Right atrium auricular region (tissue), 2 donors: ENCODE measurements at regions not wholly inside any gene's neighbourhood (a gene's known extent, or its start where the extent isn't known, plus 50 kb on each side); places are given as distances from the start of the nearest gene placed in this dataset.

Experiments
- DNase-seq: peaks from one replicate; pipeline ENCODE4 v3.0.0-alpha.2; 2019; ENCODE audit warnings: low spot score
- H3K27ac ChIP-seq, 2 donors: fragments of 200-600 bp; sonication (generic); 1 replicate in 1 of 2; 2 replicates in 1 of 2; pipeline ENCODE4 v1.5.1; 2016 to 2019
- H3K27me3 ChIP-seq, 2 donors: fragments of 200-600 bp; sonication (generic); one replicate each; pipeline versions ENCODE4 v1.5.1 to v1.6.0; 2017 to 2019
- H3K36me3 ChIP-seq: fragments of 200-600 bp; sonication (generic); one replicate; pipeline ENCODE4 v1.5.1; 2016
- H3K4me1 ChIP-seq, 2 donors: fragments of 200-600 bp; sonication (generic); one replicate each; pipeline versions ENCODE4 v1.5.1 to v1.6.0; 2017 to 2019
- H3K4me3 ChIP-seq, 2 donors: fragments of 200-600 bp; sonication (generic); 1 replicate in 1 of 2; 2 replicates in 1 of 2; pipeline ENCODE4 v1.5.1; 2017 to 2019; ENCODE audit warnings: mild to moderate bottlenecking in 1 of 2, moderate library complexity in 1 of 2
- H3K9me3 ChIP-seq, 2 donors: fragments of 200-600 bp; sonication (generic); one replicate each; pipeline ENCODE4 v1.5.1; 2019
- CTCF ChIP-seq, 2 donors: fragments of 200-600 bp; sonication (generic); IDR thresholded peaks; one replicate each; pipeline ENCODE4 v1.5.1; 2019; ENCODE audit warnings: antibody characterized with exemption in 2 of 2

GRCh38 chr19:33905937-33906577, 109.4 kb downstream of the KCTD15 start:
- no peaks in the 10 kb centered on the region for H3K27me3 ChIP-seq
- TF ChIP-seq CTCF (IDR thresholded peaks at IDR 0.05), result no peak
- H3K4me3 ChIP-seq, result peak overlapping the region; percentile 33 to 55
- peak overlapping the region; percentile 77 to 80 for H3K27ac ChIP-seq
- DNase-seq, result peak; percentile 76
- H3K36me3 ChIP-seq, result no peaks in the 10 kb centered on the region
- peaks cover 0 to 21% of the 10 kb centered on the region in 2 donors for H3K4me1 ChIP-seq
- H3K9me3 ChIP-seq, result no peaks in the 10 kb centered on the region

- peak overlapping the region; percentile 33 to 55 for H3K4me3 ChIP-seq
- H3K27me3 ChIP-seq, result no peaks in the 10 kb centered on the region
- no peak for TF ChIP-seq CTCF (IDR thresholded peaks at IDR 0.05)
- H3K9me3 ChIP-seq, result no peaks in the 10 kb centered on the region
- no peaks in the 10 kb centered on the region for H3K36me3 ChIP-seq
- DNase-seq, result peak; percentile 61
- H3K4me1 ChIP-seq, result peaks cover 0 to 21% of the 10 kb centered on the region in 2 donors
- peak overlapping the region; percentile 77 to 80 for H3K27ac ChIP-seq
Measured at GRCh38 chr19:33906578-33907335, 110.1 kb downstream of the KCTD15 start.

GRCh38 chr19:33910922-33911321, 114.3 kb downstream of the KCTD15 start:
- no peak overlapping the region for H3K27ac ChIP-seq
- H3K9me3 ChIP-seq, result no peaks in the 10 kb centered on the region
- H3K27me3 ChIP-seq, result no peaks in the 10 kb centered on the region
- no peaks in the 10 kb centered on the region for H3K36me3 ChIP-seq
- no peak overlapping the region for H3K4me3 ChIP-seq
- DNase-seq, result no peak
- H3K4me1 ChIP-seq, result peaks cover 0 to 10% of the 10 kb centered on the region in 2 donors
- no peak for TF ChIP-seq CTCF (IDR thresholded peaks at IDR 0.05)

GRCh38 chr19:33914599-33914998, 117.9 kb downstream of the KCTD15 start:
- Histone ChIP-seq H3K9me3 (no peaks in the 10 kb centered on the region), H3K27me3 (no peaks in the 10 kb centered on the region), H3K36me3 (no peaks in the 10 kb centered on the region), H3K27ac (no peak overlapping the region), H3K4me3 (no peak overlapping the region), H3K4me1 (no peaks in the 10 kb centered on the region)
- DNase-seq, result no peak
- no peak for TF ChIP-seq CTCF (IDR thresholded peaks at IDR 0.05)

GRCh38 chr19:33916792-33917191, 120.1 kb downstream of the KCTD15 start:
- H3K9me3 ChIP-seq, result no peaks in the 10 kb centered on the region
- H3K4me1 ChIP-seq, result no peaks in the 10 kb centered on the region
- H3K36me3 ChIP-seq, result no peaks in the 10 kb centered on the region
- H3K27ac ChIP-seq, result no peak overlapping the region
- no peak overlapping the region for H3K4me3 ChIP-seq
- no peak for TF ChIP-seq CTCF (IDR thresholded peaks at IDR 0.05)
- H3K27me3 ChIP-seq, result no peaks in the 10 kb centered on the region
- no peak for DNase-seq
